ENCODE measurements at regions not wholly inside any gene's neighbourhood (a gene's known extent, or its start where the extent isn't known, plus 50 kb on each side); places are given as distances from the start of the nearest gene placed in this dataset.
"Not testable (repeated sequence)": the region's sequence is repeated elsewhere in the genome, so short reads cannot be mapped to it uniquely, and the experiment has no call there.

DNA sequence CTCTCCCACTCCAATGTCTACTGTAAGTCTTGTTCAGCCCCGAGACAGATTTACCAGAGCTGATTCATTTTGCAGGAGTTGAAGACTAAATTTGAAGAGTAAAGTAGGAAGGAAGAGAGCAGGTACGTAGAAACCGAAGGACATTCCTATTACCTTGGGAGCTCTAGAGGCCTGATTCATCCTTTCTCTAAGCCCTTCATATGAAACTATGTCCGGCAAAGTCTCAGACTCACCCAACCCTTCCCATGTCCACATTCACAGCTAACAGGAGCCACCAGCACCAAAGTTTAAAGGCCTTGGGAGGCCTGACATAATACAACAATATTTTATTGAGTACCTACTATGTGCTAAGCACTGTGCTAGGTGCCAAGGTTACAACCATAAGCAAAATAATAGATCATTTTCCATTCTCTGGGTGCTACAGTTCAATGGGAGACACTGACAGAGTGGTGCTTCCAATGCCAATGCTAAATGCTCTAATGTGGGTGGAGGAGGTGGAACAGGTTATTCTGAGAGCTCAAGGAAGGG lies 86.6 kb downstream of the PHLDA1 start:
- no peak for DNase-seq (ENCODE audit: extremely low read depth in 1 of 11, low read depth in 9 of 11, low spot score in 4 of 11)

DNA sequence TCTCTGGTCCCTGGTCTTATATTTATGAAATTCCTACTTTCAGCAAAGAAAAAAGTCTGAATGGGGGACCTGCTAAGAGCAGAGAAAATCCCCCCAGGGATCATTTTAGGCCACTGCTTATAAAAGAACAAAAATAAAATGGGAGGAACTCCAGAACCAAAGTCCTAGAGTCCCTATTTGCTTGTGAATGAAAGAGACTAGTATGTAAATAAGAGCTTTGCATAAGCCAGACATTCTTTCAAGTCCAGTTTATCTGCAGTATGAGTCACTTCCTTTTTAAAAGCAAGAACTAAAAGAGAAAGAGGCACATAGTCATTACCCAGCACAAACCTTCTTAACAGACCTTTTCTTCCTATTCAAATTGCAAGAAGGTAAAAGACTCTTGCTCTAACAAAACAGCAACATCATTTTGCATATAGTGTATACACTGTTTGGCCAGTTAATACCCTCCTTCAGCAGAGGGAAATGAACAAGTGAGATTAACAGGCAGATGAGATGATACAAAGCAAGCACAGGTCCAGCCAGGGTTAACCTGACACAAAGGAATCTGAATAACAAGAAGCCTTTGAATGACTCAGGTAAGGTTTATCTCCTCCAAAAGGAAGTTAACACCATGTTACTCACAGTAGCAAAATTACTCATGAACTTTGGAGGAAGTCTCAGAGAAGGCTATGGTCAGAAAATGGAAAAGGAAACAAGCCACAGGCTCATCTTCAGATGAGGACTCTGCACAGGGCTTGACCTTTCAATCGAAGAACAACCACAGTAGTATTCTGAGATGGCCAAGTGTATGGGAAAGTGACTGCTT lies 87.3 kb downstream of the PHLDA1 start:
- DNase-seq (ENCODE audit: extremely low read depth in 1 of 11, low read depth in 9 of 11, low spot score in 4 of 11) = no peak

DNA sequence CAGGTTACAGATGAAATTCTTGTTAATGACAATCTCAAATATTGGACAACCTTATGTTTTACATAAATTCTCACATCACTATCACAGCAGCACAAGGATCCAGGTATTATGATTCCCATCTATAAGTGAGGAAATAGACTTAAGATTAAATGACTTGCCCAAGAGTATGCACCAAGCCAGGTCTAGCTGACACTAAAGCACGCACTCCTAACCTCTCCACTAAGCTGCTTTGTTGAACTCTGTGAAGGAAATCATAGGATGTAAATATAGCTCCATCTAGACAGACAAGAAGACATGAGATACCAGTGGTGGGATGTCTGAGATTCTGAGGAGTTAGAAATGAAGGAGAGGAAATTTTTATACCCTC lies 87.9 kb downstream of the PHLDA1 start:
- no peak for DNase-seq (ENCODE audit: extremely low read depth in 1 of 11, low read depth in 9 of 11, low spot score in 4 of 11)

DNA sequence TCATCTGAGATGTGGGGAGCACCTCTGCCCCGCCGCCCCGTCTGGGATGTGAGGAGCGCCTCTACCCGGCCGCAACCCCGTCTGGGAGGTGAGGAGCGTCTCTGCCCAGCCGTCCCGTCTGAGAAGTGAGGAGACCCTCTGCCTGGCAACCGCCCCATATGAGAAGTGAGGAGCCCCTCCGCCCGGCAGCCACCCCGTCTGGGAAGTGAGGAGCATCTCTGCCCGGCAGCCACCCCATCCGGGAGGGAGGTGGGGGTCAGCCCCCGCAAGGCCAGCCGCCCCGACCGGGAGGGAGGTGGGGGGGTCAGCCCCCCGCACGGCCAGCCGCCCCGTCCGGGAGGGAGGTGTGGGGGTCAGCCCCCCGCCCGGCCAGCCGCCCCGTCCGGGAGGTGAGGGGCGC lies 89.9 kb downstream of the PHLDA1 start:
- not testable (repeated sequence) for DNase-seq (ENCODE audit: extremely low read depth in 1 of 11, low read depth in 9 of 11, low spot score in 4 of 11)

DNA sequence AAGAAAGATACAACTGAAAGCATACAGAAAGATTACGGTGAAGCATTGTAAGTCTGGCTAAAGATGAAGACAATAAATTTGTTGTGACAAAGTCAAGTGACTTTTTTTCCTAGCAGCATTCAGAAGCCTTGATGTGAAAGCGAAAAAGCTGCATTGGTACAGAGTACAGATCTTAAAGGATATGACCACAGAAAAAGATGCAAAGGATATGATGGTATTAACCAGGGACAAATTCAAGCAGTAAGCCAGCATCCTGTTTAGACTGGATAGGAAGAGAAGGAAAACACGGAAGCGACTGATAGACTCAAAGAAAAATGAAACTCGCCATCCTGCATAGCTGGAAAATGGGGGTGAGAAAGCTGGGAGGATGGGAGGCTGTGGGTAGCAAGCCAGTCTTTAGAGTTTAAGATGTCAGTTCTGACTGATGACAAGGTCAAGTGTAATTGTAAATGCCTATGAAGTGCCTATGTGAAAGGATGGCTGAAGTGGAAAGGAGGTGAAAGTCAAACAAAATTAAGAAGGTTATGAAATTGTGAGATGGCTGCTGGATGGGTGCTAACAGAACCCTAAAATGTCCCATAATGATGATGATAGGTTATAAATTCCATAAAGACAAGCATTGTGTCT lies 92.4 kb downstream of the PHLDA1 start:
- DNase-seq (ENCODE audit: extremely low read depth in 1 of 11, low read depth in 9 of 11, low spot score in 4 of 11) = no peak

GRCh38 chr12:75938189-75938588 lies 93.4 kb downstream of the PHLDA1 start:
- peak in 2 of 11 donors; percentile 32 to 35 for DNase-seq (ENCODE audit: extremely low read depth in 1 of 11, low read depth in 9 of 11, low spot score in 4 of 11)

- no peak for DNase-seq (ENCODE audit: extremely low read depth in 1 of 11, low read depth in 9 of 11, low spot score in 4 of 11)
Measured at GRCh38 chr12:75937486-75937885, 94.1 kb downstream of the PHLDA1 start.

GRCh38 chr12:75936515-75937440 lies 94.8 kb downstream of the PHLDA1 start:
- DNase-seq (ENCODE audit: extremely low read depth in 1 of 11, low read depth in 9 of 11, low spot score in 4 of 11) = no peak

DNA sequence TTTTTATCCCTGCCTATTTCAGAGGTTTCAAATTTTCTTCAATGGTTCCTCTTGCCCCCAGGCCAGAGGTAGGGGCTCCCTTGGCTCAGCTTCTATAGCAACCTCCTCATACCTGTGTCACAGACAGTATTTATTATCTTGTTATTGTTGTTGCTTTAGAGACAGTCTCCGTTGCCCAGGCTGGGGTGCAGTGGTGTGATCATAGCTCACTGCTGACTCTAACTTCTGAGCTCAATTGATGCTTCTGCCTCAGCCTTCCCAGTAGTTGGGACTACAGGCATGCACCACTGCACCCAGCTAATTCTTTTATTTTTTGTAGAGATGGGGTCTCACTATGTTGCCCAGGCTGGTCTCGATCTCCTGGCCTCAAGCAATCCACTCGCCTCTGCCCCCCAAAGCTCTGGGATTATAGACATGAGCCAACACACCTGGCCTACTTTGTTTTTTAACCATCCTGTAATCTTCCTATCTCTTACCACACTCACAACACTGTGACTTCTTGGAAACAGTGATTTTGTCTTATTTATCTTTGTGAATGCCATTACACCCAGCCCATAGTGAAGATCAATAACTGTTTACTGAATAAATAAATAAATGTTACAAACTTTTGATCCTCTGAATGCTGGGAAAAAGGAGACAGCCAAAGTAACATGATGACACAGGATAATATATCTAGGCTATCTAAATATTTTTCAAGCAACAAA lies 95.9 kb downstream of the PHLDA1 start:
- DNase-seq (ENCODE audit: extremely low read depth in 1 of 11, low read depth in 9 of 11, low spot score in 4 of 11) = no peak

GRCh38 chr12:75933101-75933500 lies 98.5 kb downstream of the PHLDA1 start:
- DNase-seq (ENCODE audit: extremely low read depth in 1 of 11, low read depth in 9 of 11, low spot score in 4 of 11) = no peak

DNA sequence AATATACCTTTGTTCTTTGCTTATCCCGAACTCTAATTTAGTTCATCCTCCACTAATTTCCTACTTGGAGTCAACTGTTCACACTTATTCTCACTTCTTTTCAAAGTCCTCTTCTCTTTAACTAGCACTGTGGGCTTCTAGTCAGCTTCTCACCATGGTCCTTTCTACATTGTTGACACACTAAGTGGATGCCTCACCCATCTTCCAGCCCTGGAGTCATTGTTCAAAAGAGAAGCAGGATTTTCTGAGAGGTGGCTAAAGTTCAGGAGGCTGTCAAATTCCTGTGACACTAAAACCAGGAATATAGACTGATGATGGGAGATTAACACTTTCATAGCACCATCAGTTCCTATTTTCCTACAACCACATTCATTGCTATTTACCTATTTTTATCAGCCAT lies 99.3 kb downstream of the PHLDA1 start:
- DNase-seq (ENCODE audit: extremely low read depth in 1 of 11, low read depth in 9 of 11, low spot score in 4 of 11) = no peak

GRCh38 chr12:75923964-75924666 lies 107.5 kb downstream of the PHLDA1 start:
- DNase-seq (ENCODE audit: extremely low read depth in 1 of 11, low read depth in 9 of 11, low spot score in 4 of 11) = no peak

- no peak for DNase-seq (ENCODE audit: extremely low read depth in 1 of 11, low read depth in 9 of 11, low spot score in 4 of 11)
Measured at GRCh38 chr12:75922944-75923642, 108.5 kb downstream of the PHLDA1 start.

GRCh38 chr12:75921622-75922289 lies 109.8 kb downstream of the PHLDA1 start:
- DNase-seq (ENCODE audit: extremely low read depth in 1 of 11, low read depth in 9 of 11, low spot score in 4 of 11) = no peak

- no peak for DNase-seq (ENCODE audit: extremely low read depth in 1 of 11, low read depth in 9 of 11, low spot score in 4 of 11)
Measured at GRCh38 chr12:75917715-75918114, 113.9 kb downstream of the PHLDA1 start.

GRCh38 chr12:75917083-75917482 lies 114.5 kb downstream of the PHLDA1 start:
- no peak for DNase-seq (ENCODE audit: extremely low read depth in 1 of 11, low read depth in 9 of 11, low spot score in 4 of 11)
